Nucleus accumbens (tissue), 56 donors: ENCODE measurements at regions not wholly inside any gene's neighbourhood (a gene's known extent, or its start where the extent isn't known, plus 50 kb on each side); places are given as distances from the start of the nearest gene placed in this dataset.

Experiments
- DNase-seq, 56 donors: peaks; one replicate each; lab custom pipeline; 2025; lab: John Stamatoyannopoulos, UW

DNA sequence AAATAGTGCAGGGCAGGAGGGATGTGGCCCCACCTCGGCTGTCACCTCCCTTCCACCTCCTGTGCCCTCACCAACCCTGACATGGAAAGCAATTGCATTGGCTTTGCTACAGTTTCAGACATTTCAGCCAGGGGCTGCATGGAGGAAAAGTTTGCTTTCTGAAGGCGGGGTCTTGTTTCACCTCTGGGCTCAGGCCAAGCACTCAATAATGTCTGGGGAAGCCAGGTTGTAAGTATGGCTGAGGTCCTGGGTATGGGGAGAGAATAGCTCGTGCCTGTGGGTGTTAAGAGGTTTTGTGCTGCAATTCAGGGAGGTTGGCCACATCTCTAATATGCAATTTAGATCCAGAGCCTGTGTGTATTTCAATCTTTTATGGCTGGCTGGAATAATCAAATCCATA is 238.4 kb upstream of the MKI67 start:
- no peak for DNase-seq

- DNase-seq = no peak
These were observed 239.0 kb upstream of the MKI67 start for GRCh38 chr10:128365156-128365725.

DNA sequence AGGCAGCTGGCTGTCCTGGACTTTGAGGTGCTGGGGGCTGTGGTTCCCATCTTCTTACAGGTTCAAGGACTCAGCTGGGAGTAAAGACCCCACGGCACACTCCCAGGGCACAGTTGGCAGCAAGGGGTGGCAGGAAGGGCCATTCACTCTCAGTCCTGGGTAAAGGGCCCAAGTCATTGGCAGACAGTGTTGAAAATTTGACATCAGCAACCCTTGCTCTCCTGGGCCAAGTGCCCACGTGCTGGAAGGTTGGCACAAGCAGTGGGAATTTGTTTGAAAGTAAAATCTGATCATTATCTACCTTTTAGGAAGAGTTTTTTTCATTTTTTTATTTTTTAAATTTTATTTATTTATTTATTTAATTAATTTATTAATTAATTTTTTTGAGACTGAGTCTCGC is 241.6 kb upstream of the MKI67 start:
- DNase-seq = no peak

GRCh38 chr10:128369101-128369650 is 243.0 kb upstream of the MKI67 start:
- DNase-seq = no peak

GRCh38 chr10:128373071-128373749 is 247.0 kb upstream of the MKI67 start:
- no peak for DNase-seq

DNA sequence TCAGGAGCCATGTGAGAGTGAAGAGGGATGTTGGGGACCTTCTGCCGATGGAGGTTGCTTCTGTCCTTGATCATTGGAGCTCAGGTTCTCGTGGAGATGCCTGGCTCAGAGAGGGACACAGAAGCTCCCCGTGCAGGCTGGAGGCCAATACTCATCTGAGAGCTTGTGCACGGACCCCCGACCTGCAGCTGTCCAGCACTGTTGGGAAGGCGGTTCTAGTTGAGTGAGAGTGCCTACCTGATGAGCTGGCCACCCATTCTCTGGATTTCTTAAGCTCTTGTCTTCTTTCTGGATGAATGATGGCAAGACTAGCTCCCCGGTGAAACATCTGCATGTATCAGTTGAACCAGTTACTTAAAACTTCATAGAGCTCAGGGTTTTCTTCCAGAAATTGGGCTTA is 247.6 kb upstream of the MKI67 start:
- no peak for DNase-seq

GRCh38 chr10:128375171-128375570 is 248.9 kb upstream of the MKI67 start:
- no peak for DNase-seq

- no peak for DNase-seq
These were observed 251.3 kb upstream of the MKI67 start for GRCh38 chr10:128377364-128377987.

DNA sequence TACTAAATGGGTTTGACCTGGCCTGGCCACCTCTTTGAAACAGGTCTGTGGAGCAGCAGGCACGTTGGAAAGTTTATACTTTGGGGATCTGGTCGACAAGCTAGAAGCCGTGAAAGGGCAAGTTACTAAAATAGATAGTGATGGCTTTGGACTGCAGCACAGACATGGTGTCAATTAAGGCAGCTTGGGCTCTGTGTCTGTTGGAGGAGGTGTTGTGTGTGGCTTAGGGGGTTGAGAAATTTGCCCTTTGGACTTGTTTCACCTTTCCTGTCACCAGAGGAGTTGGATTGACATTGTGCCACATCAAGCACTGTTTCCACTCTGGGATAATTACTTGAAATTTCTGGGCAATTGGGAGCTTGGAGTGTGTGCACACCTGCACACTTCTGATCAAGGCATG is 251.8 kb upstream of the MKI67 start:
- DNase-seq = no peak

GRCh38 chr10:128380946-128381345 is 254.7 kb upstream of the MKI67 start:
- DNase-seq = no peak

- no peak for DNase-seq
These were observed 256.0 kb upstream of the MKI67 start for GRCh38 chr10:128382225-128382624.

- no peak for DNase-seq
These were observed 258.6 kb upstream of the MKI67 start for GRCh38 chr10:128384831-128385230.

- DNase-seq = no peak
These were observed 260.0 kb upstream of the MKI67 start for GRCh38 chr10:128386231-128386630.

- no peak for DNase-seq
These were observed 260.8 kb upstream of the MKI67 start for GRCh38 chr10:128386816-128387604.

- DNase-seq = no peak
These were observed 264.4 kb upstream of the MKI67 start for GRCh38 chr10:128390596-128390995.

DNA sequence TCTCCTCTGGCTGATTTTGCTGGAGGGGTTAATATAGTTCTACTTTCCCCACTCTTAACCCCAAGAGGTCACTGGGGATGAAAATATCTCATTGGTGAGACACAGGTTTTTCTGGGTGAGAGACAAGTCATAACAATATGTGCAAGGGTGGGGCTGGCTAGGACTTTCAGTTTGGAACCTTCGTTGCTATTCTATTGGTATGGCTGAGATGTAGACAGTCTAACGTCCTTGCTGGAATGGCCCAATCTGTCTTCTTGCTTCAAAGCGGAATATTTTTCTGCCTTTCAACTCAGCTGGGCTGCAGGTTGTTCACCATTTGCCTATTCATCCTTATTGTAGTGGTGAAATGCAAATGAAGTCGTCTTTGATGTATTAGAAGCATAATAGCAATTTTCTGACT is 267.3 kb upstream of the MKI67 start:
- no peak for DNase-seq

GRCh38 chr10:128398118-128398517 is 271.9 kb upstream of the MKI67 start:
- DNase-seq = no peak

GRCh38 chr10:128398999-128399398 is 272.8 kb upstream of the MKI67 start:
- no peak for DNase-seq

DNA sequence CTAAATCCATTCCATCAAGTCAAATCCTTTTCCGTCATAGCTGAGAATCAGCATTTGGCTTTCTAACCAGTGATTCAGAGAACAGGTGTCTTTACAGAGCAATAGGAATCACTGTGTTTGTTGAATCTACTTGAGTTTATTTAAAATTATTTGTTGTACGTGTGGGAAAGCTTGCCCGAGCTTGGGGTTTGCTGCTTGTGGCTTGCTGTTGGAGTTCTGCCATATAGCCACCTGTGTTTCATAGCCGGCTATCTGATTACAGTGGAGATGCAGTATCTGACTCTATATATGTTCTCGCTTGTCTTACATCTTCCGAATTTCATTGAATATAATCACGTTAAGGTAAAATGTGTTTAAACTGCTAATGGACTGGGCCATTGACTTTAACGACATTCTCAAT is 274.3 kb upstream of the MKI67 start:
- DNase-seq = no peak

DNA sequence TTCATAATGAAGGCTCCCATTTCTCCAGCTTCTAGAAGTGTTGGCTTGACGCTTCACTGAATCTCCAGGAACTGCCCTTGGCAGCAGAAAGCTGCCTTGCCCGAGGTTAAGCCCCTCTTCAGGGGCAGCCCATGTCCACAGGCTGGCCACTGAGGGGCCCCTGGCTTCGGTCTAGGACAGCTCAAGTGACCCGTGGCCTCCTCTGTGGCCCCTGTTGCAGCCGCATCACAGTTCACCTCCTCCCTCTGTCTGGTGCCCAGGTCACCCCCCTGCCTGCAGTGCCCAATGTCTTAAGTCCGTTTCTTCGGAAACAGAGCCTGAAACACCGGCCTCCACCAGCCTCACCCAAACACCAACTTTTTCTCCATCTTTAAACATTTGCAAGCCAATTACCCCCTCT is 279.2 kb upstream of the MKI67 start:
- DNase-seq = no peak

- no peak for DNase-seq
These were observed 285.4 kb upstream of the MKI67 start for GRCh38 chr10:128411643-128412042.
